ENCODE measurements at regions not wholly inside any gene's neighbourhood (a gene's known extent, or its start where the extent isn't known, plus 50 kb on each side); places are given as distances from the start of the nearest gene placed in this dataset.

DNA sequence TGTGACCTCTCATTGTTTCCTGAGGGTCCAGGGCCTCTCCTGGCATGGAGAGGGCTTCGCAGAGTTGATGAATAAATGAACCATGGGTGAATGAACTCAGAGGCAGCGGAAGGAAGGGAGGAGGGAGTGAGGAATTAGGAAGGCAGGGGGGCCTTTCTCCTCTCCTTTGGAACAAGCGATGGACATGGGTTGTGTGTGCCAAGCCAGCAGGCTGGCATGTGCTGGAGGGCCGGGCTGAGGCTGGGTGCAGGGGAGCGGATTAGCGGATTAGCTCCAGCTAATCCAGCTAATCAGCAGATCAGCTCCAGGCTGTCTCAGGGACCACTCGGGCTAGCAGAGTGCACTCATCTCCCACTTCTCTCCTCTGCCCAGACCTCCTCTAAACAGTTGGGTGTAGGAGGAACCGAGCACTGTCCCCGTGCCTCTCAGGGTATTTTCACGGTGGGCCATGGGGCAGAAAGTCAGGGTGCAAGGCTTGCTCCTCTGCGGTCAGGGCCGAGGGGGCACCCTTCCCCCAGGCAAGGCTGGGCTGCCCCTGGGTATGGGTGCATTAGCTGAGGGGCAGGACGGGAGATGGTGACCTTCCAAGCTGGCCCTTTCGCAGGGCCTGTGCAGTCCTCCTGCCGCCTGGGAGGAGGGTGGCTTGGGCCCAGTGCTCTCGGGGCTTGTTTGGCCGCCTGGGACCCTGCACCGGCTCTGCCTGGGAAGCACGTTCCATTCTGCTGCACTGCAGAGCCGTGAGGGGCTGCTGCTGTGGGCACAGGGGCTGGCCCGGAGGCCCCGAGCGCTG, 120.3 kb upstream of the B3GAT1 start:
- TF ChIP-seq, protein P1, sequence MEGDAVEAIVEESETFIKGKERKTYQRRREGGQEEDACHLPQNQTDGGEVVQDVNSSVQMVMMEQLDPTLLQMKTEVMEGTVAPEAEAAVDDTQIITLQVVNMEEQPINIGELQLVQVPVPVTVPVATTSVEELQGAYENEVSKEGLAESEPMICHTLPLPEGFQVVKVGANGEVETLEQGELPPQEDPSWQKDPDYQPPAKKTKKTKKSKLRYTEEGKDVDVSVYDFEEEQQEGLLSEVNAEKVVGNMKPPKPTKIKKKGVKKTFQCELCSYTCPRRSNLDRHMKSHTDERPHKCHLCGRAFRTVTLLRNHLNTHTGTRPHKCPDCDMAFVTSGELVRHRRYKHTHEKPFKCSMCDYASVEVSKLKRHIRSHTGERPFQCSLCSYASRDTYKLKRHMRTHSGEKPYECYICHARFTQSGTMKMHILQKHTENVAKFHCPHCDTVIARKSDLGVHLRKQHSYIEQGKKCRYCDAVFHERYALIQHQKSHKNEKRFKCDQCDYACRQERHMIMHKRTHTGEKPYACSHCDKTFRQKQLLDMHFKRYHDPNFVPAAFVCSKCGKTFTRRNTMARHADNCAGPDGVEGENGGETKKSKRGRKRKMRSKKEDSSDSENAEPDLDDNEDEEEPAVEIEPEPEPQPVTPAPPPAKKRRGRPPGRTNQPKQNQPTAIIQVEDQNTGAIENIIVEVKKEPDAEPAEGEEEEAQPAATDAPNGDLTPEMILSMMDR (IDR thresholded peaks at IDR 0.05), result no peak
- no peak for TF ChIP-seq POLR2A (IDR thresholded peaks at IDR 0.05)
- TF ChIP-seq POLR2AphosphoS5 (IDR thresholded peaks at IDR 0.05), result no peak

All from prostate gland (tissue), 2 donors.